ENCODE measurements at regions not wholly inside any gene's neighbourhood (a gene's known extent, or its start where the extent isn't known, plus 50 kb on each side); places are given as distances from the start of the nearest gene placed in this dataset.
"Not testable (repeated sequence)": the region's sequence is repeated elsewhere in the genome, so short reads cannot be mapped to it uniquely, and the experiment has no call there.

GRCh38 chr6:148005806-148006205 is 336.8 kb upstream of the SASH1 start:
- ATAC-seq (ENCODE audit: low read depth) = no peak
- Mint-ChIP-seq H3K9me3 (peaks cover 8% of the 10 kb centered on the region), H3K4me3 (no peak overlapping the region), H3K36me3 (ENCODE audit: low read depth) (no peaks in the 10 kb centered on the region), H3K27me3 (no peaks in the 10 kb centered on the region), H3K27ac (no peak overlapping the region), H3K4me1 (no peaks in the 10 kb centered on the region)
- ChIA-PET POLR2A (no interaction called here), CTCF (no interaction called here)
- TF ChIP-seq, protein P1, sequence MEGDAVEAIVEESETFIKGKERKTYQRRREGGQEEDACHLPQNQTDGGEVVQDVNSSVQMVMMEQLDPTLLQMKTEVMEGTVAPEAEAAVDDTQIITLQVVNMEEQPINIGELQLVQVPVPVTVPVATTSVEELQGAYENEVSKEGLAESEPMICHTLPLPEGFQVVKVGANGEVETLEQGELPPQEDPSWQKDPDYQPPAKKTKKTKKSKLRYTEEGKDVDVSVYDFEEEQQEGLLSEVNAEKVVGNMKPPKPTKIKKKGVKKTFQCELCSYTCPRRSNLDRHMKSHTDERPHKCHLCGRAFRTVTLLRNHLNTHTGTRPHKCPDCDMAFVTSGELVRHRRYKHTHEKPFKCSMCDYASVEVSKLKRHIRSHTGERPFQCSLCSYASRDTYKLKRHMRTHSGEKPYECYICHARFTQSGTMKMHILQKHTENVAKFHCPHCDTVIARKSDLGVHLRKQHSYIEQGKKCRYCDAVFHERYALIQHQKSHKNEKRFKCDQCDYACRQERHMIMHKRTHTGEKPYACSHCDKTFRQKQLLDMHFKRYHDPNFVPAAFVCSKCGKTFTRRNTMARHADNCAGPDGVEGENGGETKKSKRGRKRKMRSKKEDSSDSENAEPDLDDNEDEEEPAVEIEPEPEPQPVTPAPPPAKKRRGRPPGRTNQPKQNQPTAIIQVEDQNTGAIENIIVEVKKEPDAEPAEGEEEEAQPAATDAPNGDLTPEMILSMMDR (IDR thresholded peaks at IDR 0.05) = no peak
- DNase-seq = no peak
- intact Hi-C loops (cut with micrococcal nuclease) = no loop called here

DNA sequence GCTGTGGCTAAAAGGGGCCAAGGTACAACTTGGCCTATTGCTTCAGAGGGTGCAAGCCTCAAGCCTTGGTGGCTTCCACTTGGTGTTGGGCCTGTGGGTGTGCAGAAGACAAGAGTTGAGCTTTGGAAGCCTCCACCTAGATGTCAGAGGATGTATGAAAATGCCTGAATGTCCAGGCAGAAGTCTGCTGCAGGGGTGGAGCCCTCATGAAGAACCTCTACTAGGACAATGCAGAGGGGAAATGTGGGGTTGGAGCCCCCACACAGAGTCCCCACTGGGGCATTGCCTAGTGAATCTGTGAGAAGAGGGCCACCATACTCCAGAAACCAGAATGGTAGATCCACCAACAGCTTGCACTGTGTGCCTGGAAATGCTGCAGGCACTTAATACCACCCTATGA is 332.1 kb upstream of the SASH1 start:
- POLR2A ChIA-PET; intact Hi-C loops (cut with micrococcal nuclease); ATAC-seq (ENCODE audit: low read depth); H3K4me1 Mint-ChIP-seq; CTCF ChIA-PET; H3K27me3 Mint-ChIP-seq; H3K36me3 Mint-ChIP-seq (ENCODE audit: low read depth); H3K27ac Mint-ChIP-seq; DNase-seq; H3K4me3 Mint-ChIP-seq: not testable (repeated sequence)
- peaks cover 17% of the 10 kb centered on the region for H3K9me3 Mint-ChIP-seq

DNA sequence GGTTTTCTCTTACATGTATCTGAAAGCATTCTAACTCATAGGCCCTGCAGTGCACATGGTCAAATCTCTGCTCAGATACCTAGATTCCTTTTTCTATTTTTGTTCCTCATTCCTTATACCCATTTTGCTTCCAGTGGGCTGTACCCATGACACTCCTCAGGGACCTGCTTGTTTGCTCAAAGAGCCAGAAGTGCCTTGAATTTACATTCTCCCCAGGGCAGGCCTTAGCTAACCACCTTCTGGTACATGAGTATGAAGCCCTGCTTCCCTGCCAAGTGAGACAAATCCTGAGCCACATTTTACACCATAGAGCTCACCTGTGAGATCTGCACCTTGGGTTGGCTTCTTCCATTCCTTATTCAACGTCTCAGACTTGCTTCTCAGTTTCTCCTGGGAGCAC is 326.6 kb upstream of the SASH1 start:
- intact Hi-C loops (cut with micrococcal nuclease) = no loop called here
- Mint-ChIP-seq H3K9me3 (peaks cover 17% of the 10 kb centered on the region), H3K4me1 (no peaks in the 10 kb centered on the region), H3K4me3 (no peak overlapping the region), H3K27me3 (no peaks in the 10 kb centered on the region), H3K27ac (no peak overlapping the region), H3K36me3 (ENCODE audit: low read depth) (no peaks in the 10 kb centered on the region)
- TF ChIP-seq, protein P1 (IDR thresholded peaks at IDR 0.05) = no peak
- ChIA-PET CTCF (no interaction called here), POLR2A (no interaction called here)
- no peak for DNase-seq
- ATAC-seq (ENCODE audit: low read depth) = no peak

DNA sequence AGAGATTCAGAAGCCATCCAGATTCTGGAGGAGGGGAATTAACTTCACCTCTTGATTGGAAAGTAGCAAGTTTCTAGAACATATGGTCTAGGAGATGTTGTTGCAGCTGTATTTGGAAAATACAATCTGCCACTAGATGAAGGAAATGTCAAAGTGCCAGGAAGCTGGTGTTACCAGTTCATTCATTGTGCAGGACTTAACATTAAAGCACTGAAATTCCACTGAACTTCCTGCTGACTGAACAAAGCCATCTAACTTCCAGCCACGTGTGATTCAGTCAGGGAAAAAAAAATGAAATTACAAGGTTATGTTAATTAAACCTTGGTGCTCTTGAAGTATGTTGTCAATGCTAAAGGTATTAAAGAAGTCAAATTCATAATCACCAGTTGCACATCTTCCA is 321.5 kb upstream of the SASH1 start:
- TF ChIP-seq, protein P1 (IDR thresholded peaks at IDR 0.05) = no peak
- Mint-ChIP-seq H3K4me3 (no peak overlapping the region), H3K36me3 (ENCODE audit: low read depth) (no peaks in the 10 kb centered on the region), H3K9me3 (peaks cover 13% of the 10 kb centered on the region), H3K27me3 (no peaks in the 10 kb centered on the region), H3K27ac (no peak overlapping the region), H3K4me1 (no peaks in the 10 kb centered on the region)
- intact Hi-C loops (cut with micrococcal nuclease) = no loop called here
- CTCF ChIA-PET = no interaction called here
- DNase-seq = no peak
- POLR2A ChIA-PET = no interaction called here
- ATAC-seq (ENCODE audit: low read depth) = no peak

GRCh38 chr6:148021699-148022098 is 320.9 kb upstream of the SASH1 start:
- ChIA-PET POLR2A (no interaction called here), CTCF (no interaction called here)
- no peak overlapping the region for H3K4me3 Mint-ChIP-seq
- no peaks in the 10 kb centered on the region for H3K36me3 Mint-ChIP-seq (ENCODE audit: low read depth)
- TF ChIP-seq, protein P1 (IDR thresholded peaks at IDR 0.05) = no peak
- ATAC-seq (ENCODE audit: low read depth) (no peak), DNase-seq (no peak)
- H3K27ac Mint-ChIP-seq = no peak overlapping the region
- peaks cover 13% of the 10 kb centered on the region for H3K9me3 Mint-ChIP-seq
- intact Hi-C loops (cut with micrococcal nuclease) = no loop called here
- no peaks in the 10 kb centered on the region for H3K27me3 Mint-ChIP-seq
- H3K4me1 Mint-ChIP-seq = no peaks in the 10 kb centered on the region

DNA sequence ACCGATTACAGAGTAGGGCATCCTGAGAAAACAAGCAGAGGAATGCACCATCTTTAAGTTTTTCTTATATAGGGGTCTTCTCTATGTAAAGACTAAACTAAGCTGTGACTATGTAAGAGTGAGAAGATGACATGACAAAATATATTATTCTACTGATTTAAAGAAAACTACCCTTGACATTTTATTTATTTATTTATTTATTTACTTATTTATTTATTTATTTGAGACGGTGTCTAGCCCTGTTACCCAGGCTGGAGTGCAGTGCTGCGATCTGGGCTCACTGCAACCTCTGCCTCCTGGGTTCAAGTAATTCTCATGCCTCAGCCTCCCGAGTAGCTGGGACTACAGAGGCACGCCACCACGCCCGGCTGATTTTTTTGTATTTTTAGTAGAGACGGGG is 320.4 kb upstream of the SASH1 start:
- H3K36me3 Mint-ChIP-seq (ENCODE audit: low read depth); H3K4me3 Mint-ChIP-seq; CTCF ChIA-PET; H3K27me3 Mint-ChIP-seq; H3K27ac Mint-ChIP-seq; POLR2A ChIA-PET; intact Hi-C loops (cut with micrococcal nuclease); H3K4me1 Mint-ChIP-seq; DNase-seq; ATAC-seq (ENCODE audit: low read depth): not testable (repeated sequence)
- H3K9me3 Mint-ChIP-seq = peaks cover 12% of the 10 kb centered on the region
